HG03095 (cell line): ENCODE measurements at regions not wholly inside any gene's neighbourhood (a gene's known extent, or its start where the extent isn't known, plus 50 kb on each side); places are given as distances from the start of the nearest gene placed in this dataset.

ENCODE experiments used
- ATAC-seq: cut with Tn5 transposase; IDR thresholded peaks from one replicate; pipeline ENCODE4 v1.9.1; 2021; ENCODE audit warnings: moderate library complexity; ENCODE audit not compliant: unreplicated experiment

DNA sequence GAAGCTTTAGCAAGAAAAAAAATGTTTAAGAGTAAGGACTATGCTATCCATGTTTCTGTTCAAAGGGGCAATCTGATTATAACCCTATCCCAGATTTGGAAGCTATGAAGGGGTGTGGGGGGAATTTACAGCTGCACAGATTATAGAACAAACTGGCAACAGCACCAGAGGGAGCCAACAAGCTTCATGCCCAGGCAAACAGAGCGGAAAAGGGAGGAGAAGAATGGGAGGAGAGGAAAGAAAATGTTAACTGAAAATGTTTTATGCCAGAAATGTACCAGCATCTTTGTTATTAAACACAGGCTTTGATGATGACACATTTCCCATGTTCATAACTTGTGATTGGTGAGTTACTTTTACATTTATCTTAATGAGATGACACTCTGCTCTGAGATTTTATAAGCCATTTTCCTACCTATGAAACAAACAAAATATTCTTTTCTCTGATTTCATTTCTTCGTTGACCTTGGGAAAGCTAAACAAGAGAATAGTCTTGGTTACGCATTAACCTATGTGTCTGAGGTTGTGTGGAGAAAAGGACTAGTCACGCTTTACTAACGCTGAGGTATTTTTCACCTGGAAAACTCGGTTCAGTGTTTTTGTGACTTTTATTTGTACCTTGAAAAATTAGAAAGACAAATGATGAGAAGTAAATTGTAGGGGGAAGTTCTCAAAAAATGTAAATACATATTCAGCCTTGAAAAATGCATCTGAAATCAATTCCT lies 235.8 kb upstream of the MIR17HG start:
- no peak for ATAC-seq

DNA sequence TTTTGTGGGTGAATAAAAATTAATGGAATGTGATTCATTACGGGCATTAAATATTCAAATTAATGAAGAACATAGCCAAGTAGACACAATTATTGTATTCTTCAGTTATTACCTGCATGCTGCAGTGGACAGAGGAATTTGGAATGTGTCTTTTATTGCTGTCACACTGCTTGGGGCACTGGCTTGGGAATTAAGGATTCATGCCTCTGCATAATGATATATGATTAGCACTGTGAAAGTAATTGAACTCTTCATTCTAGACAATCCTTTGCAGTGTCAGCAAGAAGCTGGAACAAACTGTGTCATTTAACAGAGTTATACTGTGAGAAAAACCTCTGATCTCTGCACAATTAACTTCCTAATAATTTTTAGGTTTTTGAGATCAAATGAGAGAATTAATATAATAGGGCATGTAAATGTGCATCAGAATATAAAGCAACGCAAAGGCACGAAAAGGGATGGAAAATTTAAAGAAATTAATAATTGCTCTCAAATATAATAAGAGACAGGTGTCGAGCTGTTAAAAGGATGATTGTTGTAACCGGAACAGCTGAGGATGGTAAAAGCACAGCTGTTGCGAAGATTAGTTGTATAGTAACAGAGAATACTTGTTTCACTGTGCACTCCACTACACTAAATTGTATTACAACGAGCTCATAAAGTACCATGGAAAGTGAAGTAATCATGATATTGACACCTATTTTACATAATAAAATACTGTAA lies 235.1 kb upstream of the MIR17HG start:
- no peak for ATAC-seq

DNA sequence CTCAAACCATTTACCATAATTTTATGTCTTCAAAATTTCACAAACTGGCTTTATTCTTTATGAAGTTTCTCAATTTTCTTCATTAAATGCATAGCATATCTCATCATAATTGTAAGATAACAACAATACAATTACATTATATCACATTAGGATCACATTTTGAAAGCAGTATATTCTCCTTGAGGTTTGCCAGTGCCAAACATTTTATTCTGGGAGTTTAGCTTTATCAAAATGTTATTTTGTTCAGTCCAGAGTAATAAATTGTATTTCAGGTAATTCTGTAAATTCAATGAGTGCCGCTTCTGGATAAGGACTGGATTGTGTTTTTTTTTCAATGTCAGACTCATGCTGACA lies 234.6 kb upstream of the MIR17HG start:
- ATAC-seq = no peak

DNA sequence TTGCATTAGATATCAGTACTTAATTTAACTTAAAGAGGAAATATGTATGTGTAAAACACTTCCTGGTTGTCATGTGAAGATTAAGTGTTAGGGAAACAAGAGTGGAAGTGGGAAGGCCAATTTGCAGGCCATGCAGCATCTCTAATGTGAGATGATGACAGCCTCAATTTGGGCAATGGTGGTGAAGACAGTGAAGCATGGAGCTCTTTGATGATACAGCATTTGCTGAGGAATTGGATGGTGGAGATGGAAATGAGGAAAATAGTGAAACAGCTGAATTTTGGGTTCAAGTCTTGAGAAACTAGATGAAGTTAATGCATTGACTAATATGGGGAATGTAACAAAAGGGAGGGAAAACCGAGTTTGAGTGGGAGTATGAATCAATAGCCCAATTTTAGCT lies 231.7 kb upstream of the MIR17HG start:
- no peak for ATAC-seq

DNA sequence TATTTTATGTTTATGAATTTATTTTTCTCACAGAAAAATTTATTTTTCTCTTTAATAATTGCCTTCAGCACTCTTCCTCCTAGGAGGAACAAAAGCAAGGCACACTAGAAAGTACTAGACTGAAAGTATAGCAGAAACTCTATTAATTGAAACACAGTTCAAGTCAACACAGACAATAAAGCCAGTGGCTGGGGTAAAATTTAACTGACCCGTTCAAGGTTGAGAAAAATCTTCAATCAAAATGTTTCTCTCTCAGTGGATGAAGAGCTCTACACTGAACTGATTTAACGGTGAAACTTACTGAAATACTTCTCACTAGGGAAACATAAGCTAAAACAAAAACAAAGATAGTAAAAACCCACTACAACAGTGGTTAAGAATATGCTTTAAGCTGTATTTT lies 230.1 kb upstream of the MIR17HG start:
- ATAC-seq = no peak

DNA sequence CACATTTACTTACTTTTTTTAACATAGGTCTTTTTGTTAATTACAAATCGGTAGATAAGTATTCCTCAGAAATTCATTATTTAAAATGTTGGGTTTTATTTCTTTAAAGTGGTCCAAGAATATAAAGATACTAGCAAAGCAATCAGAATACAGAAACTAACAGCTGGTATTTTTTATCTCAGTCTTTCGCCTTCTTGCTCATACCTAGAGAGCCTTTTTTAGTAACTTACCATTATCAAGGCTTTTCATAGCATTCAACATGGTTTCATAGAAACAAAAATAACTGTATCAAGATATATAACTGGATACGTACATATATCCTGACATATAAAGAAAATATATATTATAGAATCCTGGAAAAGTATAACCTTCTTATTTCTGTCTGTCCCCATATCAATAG lies 227.8 kb upstream of the MIR17HG start:
- ATAC-seq = no peak

DNA sequence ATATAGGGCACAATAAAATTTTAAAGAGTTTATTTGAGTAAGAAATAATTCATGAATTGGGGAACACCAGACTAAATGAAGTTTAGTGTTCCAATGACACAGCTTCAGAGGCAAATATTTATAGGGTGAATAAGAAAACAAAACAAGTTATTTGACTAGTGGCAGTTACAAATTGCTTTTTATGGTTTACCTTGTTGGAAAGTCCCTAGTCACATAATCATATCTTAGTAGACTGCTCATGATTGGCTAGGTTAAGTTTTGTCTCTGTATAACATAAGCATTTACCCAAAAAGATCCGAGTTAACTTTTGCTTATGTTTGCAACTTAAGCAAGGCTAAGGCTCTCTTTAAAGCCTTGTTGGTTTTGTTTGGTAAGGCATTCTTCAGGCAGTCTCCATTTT lies 224.7 kb upstream of the MIR17HG start:
- ATAC-seq = no peak

DNA sequence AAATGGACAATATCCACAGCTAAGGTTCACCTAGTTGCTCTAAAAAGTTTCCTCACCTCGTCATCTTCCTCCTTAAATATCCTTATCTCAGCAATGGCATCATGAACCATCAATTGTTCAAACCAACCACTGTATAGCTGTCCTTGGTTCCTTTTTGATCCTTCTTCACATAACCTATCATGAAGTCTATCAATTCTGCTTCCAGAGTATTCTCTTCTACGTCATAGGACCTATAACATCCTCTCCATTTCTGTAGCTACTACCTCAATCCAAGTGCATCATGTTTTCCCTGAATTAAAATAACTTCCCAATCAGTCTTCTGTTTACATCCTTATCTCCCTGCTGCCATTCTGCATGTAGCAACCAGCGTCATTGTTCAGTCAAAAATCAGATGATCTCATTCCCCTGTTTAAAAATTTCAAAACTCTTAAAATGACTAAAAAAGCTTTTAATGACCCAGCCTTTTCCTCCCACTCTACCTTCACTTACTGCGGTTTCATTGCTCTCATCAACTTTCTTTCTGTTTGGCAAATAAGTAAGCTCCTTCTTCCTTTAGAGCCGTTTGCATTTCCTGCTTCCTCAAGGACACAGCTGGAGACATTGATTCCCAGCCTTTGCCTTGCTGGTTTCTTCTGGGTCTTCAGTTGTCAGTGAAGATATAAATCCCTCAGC lies 223.9 kb upstream of the MIR17HG start:
- no peak for ATAC-seq

DNA sequence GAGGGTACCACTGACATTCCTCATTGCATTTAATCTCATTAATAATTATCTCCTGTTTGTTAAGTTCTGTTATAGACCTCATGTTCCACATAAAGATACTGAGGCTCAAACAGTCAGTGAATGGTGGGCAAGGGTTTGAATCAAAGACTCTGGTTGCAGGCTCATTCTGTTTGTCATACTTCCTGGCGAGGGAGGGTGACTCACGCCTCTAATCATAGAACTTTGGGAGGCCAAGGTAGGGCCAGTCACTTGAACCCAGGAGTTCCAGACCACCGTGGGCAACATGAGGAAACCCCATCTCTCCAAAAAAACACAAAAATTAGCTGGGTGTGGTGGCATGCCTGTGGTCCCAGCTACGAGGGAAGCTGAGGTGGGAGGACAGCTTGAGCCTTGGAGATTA lies 220.7 kb upstream of the MIR17HG start:
- ATAC-seq = no peak

DNA sequence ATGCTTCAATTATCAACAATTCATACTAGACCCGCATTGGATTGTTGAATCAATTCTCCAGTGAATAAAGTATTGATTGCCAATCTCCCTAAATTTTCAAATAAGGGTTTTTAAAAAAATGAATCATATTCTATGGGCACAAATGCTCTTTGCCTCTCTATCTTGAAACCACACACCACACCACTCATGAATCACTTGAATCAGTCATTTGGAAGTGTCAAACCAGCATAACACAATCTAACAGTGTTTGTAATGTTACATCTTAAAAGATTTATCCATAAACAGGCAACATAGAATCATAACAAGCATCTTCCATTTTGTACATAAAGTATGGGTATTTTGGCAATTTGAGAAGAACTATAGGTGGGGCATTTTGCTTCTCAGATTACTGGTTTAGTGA lies 219.5 kb upstream of the MIR17HG start:
- ATAC-seq = no peak

DNA sequence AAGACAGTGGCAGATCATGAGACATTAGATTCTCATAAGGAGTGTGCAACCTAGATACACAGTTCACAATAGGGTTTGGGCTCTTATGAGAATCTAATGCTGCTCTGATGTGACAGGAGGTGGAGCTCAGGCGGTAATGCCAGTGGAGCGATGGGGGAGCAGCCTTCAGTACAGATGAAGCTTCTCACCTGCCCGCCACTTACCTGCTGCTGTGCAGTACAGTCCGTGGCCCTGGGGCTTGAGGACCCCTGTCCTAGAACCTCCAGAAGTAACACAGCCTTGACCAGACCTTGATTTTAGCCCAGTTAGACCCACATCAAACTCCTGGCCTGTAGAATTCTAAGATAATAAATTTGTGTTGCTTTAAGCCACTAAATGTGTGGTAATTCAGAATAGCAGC lies 215.1 kb upstream of the MIR17HG start:
- no peak for ATAC-seq

DNA sequence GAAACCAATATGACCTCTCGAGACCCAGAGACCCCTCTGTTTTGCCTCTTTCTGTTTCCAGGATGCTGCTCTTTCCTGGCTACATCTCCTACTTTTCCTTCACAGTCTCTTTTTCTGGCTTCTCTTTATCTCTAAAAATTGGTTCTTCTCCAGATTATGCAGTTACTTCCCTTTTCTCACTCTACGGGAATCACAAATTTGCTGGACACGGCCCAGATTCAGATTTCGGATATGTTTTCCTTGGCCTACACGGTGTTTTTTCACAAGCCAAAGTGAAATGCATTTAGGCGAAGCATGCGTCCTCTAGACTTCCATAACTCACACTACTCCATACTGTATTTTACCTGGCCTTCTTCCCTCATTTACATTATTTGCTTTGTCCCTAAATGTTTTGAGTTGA lies 214.7 kb upstream of the MIR17HG start:
- ATAC-seq = no peak

DNA sequence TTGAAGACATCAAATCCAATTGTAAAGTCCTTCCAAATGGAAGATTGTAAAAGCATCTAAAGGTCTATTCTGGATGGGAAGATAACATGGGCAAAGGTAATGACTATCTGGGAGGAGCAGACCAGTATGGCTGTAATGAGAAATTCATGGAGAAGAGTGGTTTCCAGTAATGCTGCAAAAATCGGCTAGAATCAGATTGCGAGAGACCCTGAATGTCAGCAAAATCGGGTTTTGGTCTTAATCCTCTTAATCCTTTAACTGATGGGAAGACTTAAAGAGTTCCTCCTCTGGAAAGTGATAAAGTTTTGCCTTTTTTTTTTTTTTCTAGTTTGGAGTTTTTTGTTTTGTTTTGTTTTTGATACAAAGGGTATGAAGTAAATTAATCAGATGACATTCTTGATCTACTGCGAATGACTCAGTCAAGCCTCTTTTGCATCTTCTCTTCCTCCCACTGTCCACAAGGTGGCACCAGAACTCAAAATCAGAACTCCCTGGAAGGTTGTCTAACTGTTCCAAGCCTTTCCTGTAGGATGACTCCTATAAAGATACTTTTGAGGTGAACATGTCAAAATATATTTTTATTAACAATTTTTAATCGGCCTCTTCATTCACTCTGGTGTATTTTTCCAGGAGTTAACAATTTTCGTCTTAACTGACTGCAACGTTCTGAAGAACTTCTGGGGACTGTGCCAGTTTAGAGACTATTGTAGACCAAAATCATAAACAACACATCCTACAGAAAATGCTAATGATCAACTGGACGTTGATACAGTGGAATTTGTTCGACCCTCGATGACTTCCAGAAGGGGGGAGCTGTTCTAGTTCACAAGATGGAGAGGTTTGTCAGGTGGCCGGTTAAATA lies 213.3 kb upstream of the MIR17HG start:
- ATAC-seq = no peak

DNA sequence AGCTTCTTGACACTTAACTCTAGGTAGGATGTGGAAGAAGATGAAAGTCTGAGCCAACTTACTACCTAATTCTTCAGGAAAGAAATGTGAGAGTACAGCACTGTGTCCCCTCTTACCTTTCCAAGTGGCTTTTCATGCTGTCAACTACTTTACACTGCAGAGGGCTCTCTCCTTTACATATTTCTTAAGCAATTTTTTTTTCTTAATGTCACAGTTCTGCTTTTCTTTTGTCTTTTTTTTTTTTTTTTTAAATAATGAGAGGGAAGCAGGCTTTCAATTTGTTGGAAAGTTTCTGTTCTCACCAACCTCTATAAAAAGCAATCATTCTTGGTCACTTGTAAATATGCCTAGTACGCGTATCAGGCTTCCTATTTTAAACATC lies 212.7 kb upstream of the MIR17HG start:
- no peak for ATAC-seq

DNA sequence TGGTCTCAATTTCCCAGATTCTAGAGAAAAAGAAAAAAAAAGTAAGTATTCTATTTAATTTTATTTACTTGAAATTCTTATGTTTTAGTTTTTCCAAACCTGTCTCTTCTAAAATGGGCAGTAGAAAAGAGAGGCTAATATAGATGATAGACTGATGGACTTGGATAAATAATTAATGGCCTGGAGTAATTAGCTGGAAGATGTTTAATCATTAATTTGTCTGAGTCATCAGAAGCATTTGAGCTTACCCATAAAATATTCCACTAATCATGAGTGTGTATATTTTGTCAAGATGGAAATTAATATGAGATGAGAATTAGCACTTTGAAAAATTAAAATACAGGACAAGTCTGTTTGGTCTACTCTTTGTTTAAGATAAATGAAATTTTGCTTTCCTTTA lies 212.1 kb upstream of the MIR17HG start:
- no peak for ATAC-seq

DNA sequence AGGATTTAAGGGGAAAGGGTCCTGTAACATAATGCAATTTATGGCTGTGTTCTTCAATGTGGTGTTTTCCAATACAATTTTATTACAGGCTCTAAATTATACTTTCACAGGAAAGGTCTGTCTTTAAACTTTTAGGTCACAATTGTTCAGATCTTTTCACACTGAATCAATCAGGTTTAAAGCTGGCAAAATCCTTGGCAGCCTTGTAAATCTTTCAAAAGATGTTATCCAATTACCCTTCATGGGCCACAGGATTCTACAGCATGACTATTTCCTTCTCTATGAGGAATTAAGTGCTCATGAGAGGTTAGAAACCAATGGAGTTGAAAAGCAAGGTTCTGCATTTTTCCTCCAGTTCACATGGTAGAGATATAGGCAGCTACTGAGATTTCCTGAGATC lies 211.5 kb upstream of the MIR17HG start:
- no peak for ATAC-seq

DNA sequence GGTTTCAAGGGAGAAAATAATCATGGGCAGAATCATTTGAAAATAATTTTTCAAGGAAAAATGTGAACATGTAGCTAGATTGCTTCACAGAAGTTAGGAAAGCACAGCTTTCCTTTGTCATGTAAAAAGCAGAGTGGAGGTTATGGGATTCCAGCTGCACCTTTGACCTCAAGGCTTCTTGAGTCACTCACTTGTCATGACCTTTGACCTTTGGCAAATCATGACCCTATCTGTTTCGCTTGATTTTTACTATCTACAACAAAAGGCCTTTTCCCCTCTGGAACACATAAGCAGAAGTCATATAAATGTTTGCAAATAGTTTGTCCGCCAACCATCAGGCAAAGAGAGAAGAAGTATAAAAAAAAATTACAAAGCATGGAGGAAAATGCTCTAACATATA lies 210.7 kb upstream of the MIR17HG start:
- no peak for ATAC-seq

DNA sequence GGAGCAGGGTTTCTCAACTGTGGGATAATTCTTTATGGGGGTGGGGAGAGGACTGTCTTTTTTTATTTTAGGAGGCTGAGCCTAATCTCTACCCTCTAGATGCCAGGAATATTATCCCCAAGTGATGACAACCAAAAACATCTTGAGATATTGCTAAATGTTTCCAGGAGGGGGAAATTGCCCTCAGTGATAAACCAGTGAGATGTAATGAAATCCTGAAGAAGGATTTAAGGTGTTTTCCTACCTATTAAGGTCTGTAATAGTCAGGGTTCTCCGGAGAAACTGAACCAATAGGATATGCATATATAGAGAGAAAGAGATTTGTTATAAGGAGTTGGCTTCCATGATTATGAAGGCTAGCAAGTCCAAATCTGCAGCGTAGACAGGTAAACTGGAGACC lies 208.3 kb upstream of the MIR17HG start:
- no peak for ATAC-seq

DNA sequence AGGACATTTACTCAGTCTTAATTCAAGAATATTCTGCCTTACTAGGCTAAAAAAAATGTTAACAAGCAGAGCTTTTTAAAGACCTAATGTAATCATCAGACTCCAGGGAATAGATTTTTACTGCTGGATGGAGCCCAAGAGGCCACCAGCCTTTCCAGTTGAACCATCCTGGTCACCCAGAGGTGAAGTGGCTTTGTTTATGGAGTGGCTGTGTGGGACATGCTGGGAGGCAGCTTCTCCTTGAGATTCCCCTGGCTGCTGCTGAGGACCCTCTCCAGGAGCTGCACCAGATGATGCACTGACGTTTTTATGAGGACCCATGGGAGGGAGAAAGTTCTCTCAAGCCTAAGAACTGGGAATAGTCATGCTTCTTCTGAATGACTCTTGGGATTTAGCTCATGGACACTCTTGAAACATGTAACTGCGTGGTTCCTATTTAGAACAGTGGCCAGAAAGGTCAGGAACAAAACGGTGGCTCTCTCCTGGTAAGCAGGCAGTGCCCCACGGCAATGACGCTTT lies 205.9 kb upstream of the MIR17HG start:
- ATAC-seq = no peak

DNA sequence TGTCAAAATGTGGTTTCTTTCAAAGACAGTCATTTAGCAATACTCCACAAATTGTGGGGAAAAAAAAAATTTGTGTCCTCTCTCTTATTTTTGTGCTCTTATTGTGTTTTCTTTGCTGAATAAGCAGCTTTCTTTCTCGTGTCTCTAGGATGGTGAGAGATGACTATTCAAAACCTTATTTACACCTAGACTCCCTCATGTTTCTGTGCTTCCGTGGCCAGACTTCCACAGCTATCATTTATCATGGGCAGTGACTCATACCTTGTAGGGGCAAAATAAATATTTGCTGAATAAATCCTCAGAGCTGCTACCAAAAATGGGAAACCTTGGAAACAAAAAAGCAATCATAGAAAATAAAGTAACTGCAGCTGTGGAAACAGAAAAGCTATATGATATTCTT lies 204.9 kb upstream of the MIR17HG start:
- no peak for ATAC-seq

DNA sequence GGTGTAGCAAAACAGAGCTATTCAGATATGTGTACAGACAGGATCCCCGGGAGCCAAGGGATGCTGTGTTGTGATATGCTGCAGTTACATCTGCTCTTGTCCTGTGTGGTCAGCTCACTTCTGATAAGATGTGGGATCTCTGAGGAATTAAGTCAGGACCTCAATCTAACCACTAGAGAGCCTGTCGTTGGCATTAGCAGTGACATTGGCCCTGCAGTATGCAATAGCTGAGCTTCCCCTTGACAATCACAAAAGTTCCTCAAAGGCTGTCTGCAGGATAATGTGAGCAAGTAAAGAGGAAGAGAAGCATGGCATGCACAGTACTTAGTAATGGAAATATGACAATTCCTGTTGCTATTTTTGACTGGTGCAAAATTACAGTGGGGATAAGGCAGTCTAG lies 203.4 kb upstream of the MIR17HG start:
- ATAC-seq = no peak
